Peyer's patch (tissue), 4 donors: ENCODE measurements at regions not wholly inside any gene's neighbourhood (a gene's known extent, or its start where the extent isn't known, plus 50 kb on each side); places are given as distances from the start of the nearest gene placed in this dataset.

Experiments used
- POLR2A ChIP-seq, 2 donors: fragments of 450-650 bp; IDR thresholded peaks; one replicate each; pipeline ENCODE4 v1.5.1; 2017; ENCODE audit warnings: antibody characterized with exemption in 2 of 2, mild to moderate bottlenecking in 2 of 2, moderate library complexity in 2 of 2
- TF ChIP-seq, protein P1 (sequence below), 6 experiments: fragments of 450-650 bp in 4 of 6; fragments of 200-600 bp in 2 of 6; sonication (generic) in 1 of 6; IDR thresholded peaks; one replicate each; pipeline ENCODE4 v1.5.1; 2017 to 2019; ENCODE audit warnings: antibody characterized with exemption in 6 of 6, mild to moderate bottlenecking in 3 of 6, moderate library complexity in 1 of 6

DNA sequence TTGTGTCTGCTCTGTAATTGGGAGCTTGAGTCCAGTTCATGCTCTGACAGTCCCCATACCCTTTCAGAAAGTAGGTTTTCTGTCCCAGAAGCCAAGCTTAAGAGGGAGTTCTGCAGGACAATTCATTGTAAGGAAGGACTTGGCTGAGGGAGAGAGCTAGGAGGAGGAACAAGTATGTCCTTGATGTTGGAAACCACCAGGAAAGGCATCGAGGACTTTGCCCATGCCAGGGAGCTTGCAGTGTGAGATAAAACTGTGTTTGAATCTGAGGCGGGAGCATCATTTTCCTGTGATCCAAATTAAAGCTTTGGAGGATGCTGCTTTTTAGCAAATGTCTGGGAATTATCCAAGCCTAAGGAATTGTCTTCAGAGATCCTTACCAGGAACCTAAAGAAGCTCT lies 175.3 kb downstream of the EMP1 start:
- TF ChIP-seq, protein P1, sequence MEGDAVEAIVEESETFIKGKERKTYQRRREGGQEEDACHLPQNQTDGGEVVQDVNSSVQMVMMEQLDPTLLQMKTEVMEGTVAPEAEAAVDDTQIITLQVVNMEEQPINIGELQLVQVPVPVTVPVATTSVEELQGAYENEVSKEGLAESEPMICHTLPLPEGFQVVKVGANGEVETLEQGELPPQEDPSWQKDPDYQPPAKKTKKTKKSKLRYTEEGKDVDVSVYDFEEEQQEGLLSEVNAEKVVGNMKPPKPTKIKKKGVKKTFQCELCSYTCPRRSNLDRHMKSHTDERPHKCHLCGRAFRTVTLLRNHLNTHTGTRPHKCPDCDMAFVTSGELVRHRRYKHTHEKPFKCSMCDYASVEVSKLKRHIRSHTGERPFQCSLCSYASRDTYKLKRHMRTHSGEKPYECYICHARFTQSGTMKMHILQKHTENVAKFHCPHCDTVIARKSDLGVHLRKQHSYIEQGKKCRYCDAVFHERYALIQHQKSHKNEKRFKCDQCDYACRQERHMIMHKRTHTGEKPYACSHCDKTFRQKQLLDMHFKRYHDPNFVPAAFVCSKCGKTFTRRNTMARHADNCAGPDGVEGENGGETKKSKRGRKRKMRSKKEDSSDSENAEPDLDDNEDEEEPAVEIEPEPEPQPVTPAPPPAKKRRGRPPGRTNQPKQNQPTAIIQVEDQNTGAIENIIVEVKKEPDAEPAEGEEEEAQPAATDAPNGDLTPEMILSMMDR (IDR thresholded peaks at IDR 0.05), result no peak
- TF ChIP-seq POLR2A (IDR thresholded peaks at IDR 0.05), result no peak
